ENCODE measurements at regions not wholly inside any gene's neighbourhood (a gene's known extent, or its start where the extent isn't known, plus 50 kb on each side); places are given as distances from the start of the nearest gene placed in this dataset.
"Not testable (repeated sequence)": the region's sequence is repeated elsewhere in the genome, so short reads cannot be mapped to it uniquely, and the experiment has no call there.

GRCh38 chr12:88834226-88834625, 254.0 kb upstream of the KITLG start:
- Histone ChIP-seq H3K9me3 (no peaks in the 10 kb centered on the region), H3K27me3 (no peaks in the 10 kb centered on the region), H3K36me3 (no peaks in the 10 kb centered on the region), H3K4me3 (ENCODE audit: low read depth, low read length) (no peak overlapping the region), H3K4me1 (no peaks in the 10 kb centered on the region)
- DNase-seq = no peak
- no peak for TF ChIP-seq CTCF (IDR thresholded peaks at IDR 0.05; ENCODE audit: low read depth, low read length)

GRCh38 chr12:88833641-88834116, 253.4 kb upstream of the KITLG start:
- H3K27me3 ChIP-seq = no peaks in the 10 kb centered on the region
- H3K9me3 ChIP-seq = no peaks in the 10 kb centered on the region
- no peaks in the 10 kb centered on the region for H3K36me3 ChIP-seq
- no peak for DNase-seq
- no peaks in the 10 kb centered on the region for H3K4me1 ChIP-seq
- TF ChIP-seq CTCF (IDR thresholded peaks at IDR 0.05; ENCODE audit: low read depth, low read length) = no peak
- H3K4me3 ChIP-seq (ENCODE audit: low read depth, low read length) = no peak overlapping the region

GRCh38 chr12:88828537-88828936, 248.3 kb upstream of the KITLG start:
- H3K4me3 ChIP-seq (ENCODE audit: low read depth, low read length); DNase-seq; H3K9me3 ChIP-seq; H3K4me1 ChIP-seq; H3K36me3 ChIP-seq; H3K27me3 ChIP-seq: not testable (repeated sequence)

- TF ChIP-seq CTCF (IDR thresholded peaks at IDR 0.05; ENCODE audit: low read depth, low read length) = no peak
- Histone ChIP-seq H3K27me3 (no peaks in the 10 kb centered on the region), H3K36me3 (no peaks in the 10 kb centered on the region), H3K4me1 (no peaks in the 10 kb centered on the region), H3K4me3 (ENCODE audit: low read depth, low read length) (no peak overlapping the region), H3K9me3 (no peaks in the 10 kb centered on the region)
- no peak for DNase-seq
Measured at GRCh38 chr12:88820012-88820411, 239.7 kb upstream of the KITLG start.

GRCh38 chr12:88816201-88816600, 235.9 kb upstream of the KITLG start:
- no peaks in the 10 kb centered on the region for H3K36me3 ChIP-seq
- no peak for TF ChIP-seq CTCF (IDR thresholded peaks at IDR 0.05; ENCODE audit: low read depth, low read length)
- no peaks in the 10 kb centered on the region for H3K27me3 ChIP-seq
- H3K4me3 ChIP-seq (ENCODE audit: low read depth, low read length) = no peak overlapping the region
- DNase-seq = no peak
- H3K9me3 ChIP-seq = no peaks in the 10 kb centered on the region
- no peaks in the 10 kb centered on the region; the same call in 1 of the 2 replicates for H3K4me1 ChIP-seq

- H3K9me3 ChIP-seq = no peaks in the 10 kb centered on the region
- H3K27me3 ChIP-seq = no peaks in the 10 kb centered on the region
- no peak for TF ChIP-seq CTCF (IDR thresholded peaks at IDR 0.05; ENCODE audit: low read depth, low read length)
- no peaks in the 10 kb centered on the region for H3K36me3 ChIP-seq
- H3K4me3 ChIP-seq (ENCODE audit: low read depth, low read length) = no peak overlapping the region
- no peak for DNase-seq
- H3K4me1 ChIP-seq = no peaks in the 10 kb centered on the region; the same call in 1 of the 2 replicates
Measured at GRCh38 chr12:88814779-88815178, 234.5 kb upstream of the KITLG start.

- Histone ChIP-seq H3K4me1 (no peaks in the 10 kb centered on the region; the same call in 1 of the 2 replicates), H3K36me3 (no peaks in the 10 kb centered on the region), H3K4me3 (ENCODE audit: low read depth, low read length) (no peak overlapping the region), H3K9me3 (no peaks in the 10 kb centered on the region), H3K27me3 (no peaks in the 10 kb centered on the region)
- no peak for DNase-seq
- no peak for TF ChIP-seq CTCF (IDR thresholded peaks at IDR 0.05; ENCODE audit: low read depth, low read length)
Measured at GRCh38 chr12:88812610-88813009, 232.3 kb upstream of the KITLG start.
